ENCODE measurements at regions not wholly inside any gene's neighbourhood (a gene's known extent, or its start where the extent isn't known, plus 50 kb on each side); places are given as distances from the start of the nearest gene placed in this dataset.

DNA sequence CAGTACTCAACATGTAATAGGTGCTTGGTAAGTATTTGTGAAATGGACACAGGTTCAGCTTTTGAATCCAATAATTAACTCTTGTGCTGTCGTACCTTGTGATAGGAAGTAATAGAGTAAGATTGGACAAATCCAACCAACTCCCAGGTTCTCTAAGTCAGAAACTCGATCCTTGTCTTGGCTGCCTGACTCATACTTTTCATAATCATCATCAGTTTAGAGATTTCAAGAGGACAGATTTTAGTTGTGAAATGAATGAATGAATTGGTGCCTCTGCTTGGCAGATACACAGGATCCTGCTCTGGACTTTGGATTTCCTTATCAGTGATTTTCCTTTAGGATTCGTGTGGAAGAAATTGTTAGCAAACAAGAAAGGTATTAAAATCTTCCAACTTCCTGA, 1145.2 kb downstream of the AACS start:
- TF ChIP-seq CEBPB (IDR thresholded peaks at IDR 0.05), result no peak
- TF ChIP-seq EGR1 (IDR thresholded peaks at IDR 0.05), result no peak
- TF ChIP-seq TAF1 (IDR thresholded peaks at IDR 0.05; ENCODE audit: low read depth), result no peak
- TF ChIP-seq FOXM1 (IDR thresholded peaks at IDR 0.05; ENCODE audit: borderline replicate concordance, low read depth), result no peak
- no peak for TF ChIP-seq RAD21 (IDR thresholded peaks at IDR 0.05; ENCODE audit: low read depth)
- TF ChIP-seq ZBTB7A (IDR thresholded peaks at IDR 0.05; ENCODE audit: low read depth), result no peak
- no peak for TF ChIP-seq EP300 (IDR thresholded peaks at IDR 0.05; ENCODE audit: borderline replicate concordance)
- no peak for TF ChIP-seq TCF12 (IDR thresholded peaks at IDR 0.05; ENCODE audit: low read depth)
- no peak for TF ChIP-seq CREB1 (IDR thresholded peaks at IDR 0.05; ENCODE audit: low read depth)
- TF ChIP-seq, protein P1, sequence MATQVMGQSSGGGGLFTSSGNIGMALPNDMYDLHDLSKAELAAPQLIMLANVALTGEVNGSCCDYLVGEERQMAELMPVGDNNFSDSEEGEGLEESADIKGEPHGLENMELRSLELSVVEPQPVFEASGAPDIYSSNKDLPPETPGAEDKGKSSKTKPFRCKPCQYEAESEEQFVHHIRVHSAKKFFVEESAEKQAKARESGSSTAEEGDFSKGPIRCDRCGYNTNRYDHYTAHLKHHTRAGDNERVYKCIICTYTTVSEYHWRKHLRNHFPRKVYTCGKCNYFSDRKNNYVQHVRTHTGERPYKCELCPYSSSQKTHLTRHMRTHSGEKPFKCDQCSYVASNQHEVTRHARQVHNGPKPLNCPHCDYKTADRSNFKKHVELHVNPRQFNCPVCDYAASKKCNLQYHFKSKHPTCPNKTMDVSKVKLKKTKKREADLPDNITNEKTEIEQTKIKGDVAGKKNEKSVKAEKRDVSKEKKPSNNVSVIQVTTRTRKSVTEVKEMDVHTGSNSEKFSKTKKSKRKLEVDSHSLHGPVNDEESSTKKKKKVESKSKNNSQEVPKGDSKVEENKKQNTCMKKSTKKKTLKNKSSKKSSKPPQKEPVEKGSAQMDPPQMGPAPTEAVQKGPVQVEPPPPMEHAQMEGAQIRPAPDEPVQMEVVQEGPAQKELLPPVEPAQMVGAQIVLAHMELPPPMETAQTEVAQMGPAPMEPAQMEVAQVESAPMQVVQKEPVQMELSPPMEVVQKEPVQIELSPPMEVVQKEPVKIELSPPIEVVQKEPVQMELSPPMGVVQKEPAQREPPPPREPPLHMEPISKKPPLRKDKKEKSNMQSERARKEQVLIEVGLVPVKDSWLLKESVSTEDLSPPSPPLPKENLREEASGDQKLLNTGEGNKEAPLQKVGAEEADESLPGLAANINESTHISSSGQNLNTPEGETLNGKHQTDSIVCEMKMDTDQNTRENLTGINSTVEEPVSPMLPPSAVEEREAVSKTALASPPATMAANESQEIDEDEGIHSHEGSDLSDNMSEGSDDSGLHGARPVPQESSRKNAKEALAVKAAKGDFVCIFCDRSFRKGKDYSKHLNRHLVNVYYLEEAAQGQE (IDR thresholded peaks at IDR 0.05; ENCODE audit: low read depth), result no peak
- TF ChIP-seq YY1 (IDR thresholded peaks at IDR 0.05; ENCODE audit: low read depth), result no peak
- no peak for TF ChIP-seq TEAD4 (IDR thresholded peaks at IDR 0.05)
- TF ChIP-seq, protein P2, sequence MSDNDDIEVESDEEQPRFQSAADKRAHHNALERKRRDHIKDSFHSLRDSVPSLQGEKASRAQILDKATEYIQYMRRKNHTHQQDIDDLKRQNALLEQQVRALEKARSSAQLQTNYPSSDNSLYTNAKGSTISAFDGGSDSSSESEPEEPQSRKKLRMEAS (IDR thresholded peaks at IDR 0.05), result no peak
- TF ChIP-seq, protein P3, sequence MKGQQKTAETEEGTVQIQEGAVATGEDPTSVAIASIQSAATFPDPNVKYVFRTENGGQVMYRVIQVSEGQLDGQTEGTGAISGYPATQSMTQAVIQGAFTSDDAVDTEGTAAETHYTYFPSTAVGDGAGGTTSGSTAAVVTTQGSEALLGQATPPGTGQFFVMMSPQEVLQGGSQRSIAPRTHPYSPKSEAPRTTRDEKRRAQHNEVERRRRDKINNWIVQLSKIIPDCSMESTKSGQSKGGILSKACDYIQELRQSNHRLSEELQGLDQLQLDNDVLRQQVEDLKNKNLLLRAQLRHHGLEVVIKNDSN (IDR thresholded peaks at IDR 0.05), result no peak
